T-helper 1 cell treated with Interleukin-12 subunit alpha and Interleukin-12 subunit beta and Interleukin-4 antibody, amounts not matched to agents 30 ng/mL and 1 ng/mL, for 36 hours (primary cell): ENCODE measurements at regions not wholly inside any gene's neighbourhood (a gene's known extent, or its start where the extent isn't known, plus 50 kb on each side); places are given as distances from the start of the nearest gene placed in this dataset.

Experiments used
- intact Hi-C: fragments of 100-400 bp; cut with micrococcal nuclease; formaldehyde crosslinking; loops from one replicate; pipeline ENCODE4 v1.15.1; 2024

DNA sequence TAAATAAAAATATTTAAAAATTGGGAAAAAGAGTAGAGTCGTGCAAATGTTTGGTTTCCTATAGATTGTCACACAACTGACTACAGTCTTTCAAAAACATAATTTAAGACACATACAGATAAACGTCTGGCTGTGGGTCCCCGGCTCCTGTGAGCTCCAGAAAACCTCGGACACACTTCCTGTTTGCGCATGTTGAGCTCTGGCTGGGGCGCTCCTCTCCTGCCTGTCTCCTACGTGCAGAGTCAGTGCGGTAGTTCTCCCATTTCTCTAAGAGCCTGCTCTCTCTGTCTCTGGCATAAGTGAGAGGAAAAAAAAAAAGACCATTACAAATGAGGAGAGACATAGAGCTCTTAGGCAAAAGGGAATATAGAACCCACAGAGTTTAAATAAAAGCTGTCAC is 128.2 kb upstream of the OBI1 start:
- intact Hi-C loops = no loop called here

DNA sequence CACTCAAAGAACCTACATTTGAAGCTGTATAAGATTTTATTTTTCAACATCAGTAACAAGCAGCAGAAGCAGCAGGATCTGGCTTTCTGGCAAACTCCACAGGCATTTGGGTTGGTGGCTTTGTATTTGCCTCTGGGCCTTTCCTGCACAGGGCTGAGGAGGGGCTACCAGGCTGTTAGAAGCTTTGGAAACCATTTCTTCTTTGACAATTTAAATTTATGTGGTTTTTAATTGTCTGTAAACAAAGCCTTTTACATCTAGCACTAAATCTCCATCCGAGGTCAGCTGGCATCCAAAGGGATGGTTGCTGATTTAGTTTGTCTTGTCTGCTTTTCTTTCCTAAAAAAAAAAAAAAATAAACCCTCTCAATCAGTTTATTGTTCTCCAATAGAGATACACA is 127.5 kb upstream of the OBI1 start:
- intact Hi-C loops = no loop called here

DNA sequence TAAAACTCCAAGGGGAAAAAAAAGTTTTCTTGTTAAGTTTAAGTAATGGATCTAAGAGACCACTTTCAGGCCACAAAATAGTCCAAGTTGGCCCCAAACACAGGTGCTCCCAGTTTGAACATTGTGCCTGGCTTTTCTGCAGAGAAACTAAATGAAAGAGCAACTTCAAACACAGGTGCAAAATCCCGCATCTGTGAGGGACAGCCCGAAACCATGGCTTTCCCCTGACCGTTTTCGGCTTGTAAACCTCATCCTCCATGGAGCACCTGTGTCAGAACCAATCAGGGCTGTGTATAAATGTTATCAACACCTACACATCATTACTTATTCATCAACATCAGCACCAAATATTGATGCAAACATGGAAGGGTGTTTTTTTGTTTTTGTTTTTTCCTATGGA is 126.8 kb upstream of the OBI1 start:
- intact Hi-C loops = no loop called here

DNA sequence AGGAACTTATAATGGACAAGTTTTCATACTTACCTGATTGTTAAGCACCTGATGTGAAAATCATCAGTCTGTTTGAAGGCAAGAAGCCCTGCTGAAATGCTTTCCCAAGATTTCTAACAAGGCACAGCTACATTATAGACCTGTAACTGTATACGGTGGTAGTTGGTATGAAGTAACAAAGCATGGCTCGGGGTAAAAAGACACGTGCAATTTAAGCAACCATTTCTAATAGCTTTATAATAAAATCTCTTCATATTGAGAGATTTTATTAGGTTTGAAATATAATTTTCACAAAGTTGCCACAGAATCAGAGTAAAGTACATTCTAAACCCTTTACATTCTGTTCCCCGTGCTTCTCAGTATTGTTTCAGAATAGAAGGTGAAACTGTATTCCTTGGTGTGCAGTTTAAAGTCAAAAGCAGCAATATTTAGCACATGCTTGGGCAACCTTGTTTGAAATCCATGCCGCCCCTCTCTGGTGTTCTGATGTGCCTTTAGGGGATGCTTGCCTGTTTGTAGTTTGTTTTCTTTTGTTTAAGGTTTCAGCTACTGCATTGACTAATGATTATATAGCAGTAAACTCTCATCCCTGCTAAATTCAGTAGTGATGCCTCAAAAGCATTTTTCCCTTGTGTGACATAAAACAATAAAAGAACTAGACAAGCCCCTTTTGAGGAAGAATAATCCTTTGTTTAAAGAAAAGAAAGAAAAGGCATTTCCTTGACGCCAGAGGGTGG is 125.2 kb upstream of the OBI1 start:
- intact Hi-C loops = no loop called here

DNA sequence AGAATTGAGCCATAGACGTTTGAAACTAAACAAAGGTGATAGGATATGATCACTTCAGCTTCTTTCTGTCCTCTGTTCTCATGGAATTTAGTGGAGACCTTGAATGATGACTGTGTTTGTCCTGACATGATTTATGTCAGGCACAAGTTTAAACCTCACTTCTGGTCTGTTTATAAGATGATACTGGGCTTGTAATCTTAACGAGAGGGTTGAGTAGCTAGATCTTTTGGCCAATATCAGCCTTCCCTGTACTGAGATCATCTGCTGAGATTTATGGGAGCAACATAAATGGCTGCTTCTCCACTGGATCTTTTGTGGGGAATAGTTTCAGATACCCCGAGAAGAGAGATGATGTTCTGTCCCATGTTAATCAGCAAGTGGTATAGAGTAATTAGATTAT is 121.8 kb upstream of the OBI1 start:
- intact Hi-C loops = no loop called here

DNA sequence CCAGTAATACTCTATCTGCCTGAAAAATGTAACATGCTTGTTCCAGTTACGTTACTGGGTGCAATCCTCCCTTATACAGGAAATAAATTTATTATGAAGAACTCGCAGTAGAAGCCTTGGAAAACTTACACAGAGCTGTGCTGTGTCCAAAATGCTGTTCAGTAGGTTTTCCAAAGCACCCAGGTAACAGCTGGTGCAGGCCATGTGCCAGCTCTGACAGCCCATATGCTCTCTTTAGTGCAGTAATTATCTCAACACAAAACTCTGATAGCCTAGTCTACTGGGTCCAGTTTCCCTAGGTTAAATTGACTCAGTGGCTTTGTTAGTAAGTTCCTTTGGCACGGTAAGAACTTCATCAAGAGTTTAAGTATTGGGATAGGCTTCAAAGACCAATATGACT is 120.7 kb upstream of the OBI1 start:
- intact Hi-C loops = no loop called here

DNA sequence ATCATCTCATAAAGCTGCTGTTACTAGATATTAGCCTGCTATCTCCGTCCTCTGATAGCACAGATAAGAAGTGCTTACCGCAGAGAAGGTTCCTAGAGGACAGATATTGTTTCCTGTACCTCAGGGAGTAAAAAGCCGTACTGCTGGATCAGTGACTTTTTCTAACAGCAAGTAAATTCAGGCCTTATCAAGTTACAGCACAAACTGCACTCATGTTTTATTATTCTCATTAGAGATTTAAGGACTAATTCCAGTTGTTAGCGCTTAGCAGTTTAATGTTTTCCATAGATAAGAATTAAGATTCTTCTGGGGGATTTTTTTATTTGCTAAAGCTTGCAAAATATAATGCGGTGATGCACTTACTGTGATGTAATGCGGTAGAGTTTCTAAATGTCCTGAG is 119.0 kb upstream of the OBI1 start:
- intact Hi-C loops = no loop called here

DNA sequence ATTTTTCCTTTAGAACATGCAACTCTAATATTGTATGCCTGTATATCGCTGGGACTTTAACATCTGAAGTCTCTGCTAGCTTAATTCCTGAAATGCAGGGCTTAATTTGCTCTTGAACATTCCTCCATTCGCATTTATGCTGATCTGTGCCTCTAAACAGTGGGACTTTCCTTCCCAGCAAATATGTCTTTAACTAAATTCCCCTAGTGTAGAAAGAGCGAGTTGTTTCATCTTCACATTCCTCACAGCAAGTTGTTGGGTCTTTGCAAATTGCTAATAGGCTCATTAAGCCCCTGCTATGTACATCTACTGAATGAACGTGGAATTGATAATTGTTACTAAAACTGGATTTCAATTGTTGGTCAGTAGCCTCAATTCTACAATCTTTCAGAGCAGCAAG is 118.4 kb upstream of the OBI1 start:
- intact Hi-C loops = no loop called here

DNA sequence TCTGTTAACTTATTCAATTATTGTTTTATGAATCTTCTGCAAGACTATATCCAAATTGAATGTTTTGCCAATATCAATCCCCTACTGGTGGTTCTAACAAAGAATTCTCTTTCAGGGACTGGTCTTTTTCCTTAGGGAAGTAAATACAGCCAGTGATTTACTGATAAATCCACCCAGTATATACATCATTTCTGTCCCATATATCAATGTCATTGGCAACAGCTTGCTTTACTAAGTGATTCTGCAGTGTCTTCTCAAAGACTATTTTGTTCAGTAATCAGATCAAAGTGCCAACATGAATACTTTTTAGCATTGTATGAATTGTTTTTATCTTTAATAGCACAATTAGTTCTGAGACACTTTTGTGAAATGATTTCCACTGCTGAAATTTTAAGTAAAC is 114.0 kb upstream of the OBI1 start:
- intact Hi-C loops = no loop called here

DNA sequence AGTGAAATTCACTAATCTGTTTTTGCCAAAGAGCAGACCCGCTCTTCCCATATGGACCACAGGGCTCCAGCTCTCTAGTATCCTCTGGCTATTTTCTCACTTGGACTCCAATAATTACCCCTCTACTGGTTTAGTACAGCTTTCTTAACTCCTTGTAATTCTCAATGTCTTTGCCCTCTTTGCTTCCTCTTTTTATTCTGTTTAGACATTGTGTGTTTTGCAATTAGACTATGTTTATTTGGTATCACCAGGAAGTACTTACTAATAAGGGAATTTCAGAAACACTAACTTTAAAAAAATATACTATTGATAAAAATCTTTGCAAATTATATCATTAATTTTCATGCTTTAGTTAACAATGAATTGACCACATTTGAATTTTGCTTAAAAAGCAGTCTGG is 111.6 kb upstream of the OBI1 start:
- intact Hi-C loops = no loop called here

DNA sequence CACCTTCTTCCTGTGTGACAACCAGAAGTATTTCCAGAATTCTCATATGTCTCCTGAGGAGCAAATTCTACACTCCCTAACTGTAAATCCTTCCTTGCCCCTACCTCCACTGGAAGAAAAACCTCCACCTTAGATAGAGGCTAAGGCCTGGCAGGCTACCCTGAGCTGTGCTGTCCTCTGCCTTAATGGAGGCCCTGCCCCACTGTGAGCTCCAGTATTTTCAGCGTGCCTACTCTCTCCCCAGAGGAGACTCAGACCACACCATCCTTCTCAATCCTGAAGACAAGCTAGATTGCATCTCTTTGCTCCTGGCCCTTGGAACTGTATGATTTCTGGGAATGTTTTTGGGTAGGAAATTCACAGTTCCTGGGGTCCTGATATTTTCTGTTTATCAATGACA is 110.0 kb upstream of the OBI1 start:
- intact Hi-C loops = no loop called here

DNA sequence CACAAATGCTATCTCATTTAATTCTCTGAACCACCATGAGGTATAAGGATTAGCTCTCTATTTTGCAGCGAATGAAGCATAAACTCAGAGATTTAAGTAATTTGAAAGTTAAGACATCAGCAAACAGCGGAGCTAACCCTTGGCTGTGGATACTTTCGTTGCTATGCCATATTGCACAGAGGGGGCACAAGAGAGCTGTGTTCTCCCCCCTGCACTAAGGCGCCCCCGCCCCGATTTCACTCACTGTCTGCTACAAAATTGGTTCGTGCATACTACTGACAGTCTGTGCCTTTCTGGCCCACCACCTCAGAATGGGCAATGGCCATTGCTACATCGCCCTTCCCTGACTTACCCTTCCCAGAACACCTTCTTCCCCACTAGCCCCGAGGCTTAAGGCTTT is 105.7 kb upstream of the OBI1 start:
- intact Hi-C loops = no loop called here

DNA sequence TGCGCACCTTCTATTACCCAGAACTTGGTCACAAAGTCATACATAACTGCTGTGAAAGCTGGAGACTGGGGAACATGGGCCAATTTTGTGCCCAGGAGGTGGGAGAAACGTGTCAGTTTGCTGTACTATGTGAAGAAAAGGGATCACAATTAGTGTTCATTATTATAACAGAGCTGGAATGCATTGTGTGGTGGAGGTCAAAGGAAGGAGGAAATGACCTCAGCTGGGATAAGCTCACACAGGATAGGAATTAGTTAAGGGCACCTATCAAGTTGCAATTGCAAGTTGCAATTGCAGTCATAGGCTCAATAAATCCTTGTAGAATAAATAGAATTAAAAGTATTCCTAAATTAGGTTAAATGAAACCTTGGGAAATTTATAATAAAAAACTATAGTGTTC is 103.9 kb upstream of the OBI1 start:
- intact Hi-C loops = no loop called here

DNA sequence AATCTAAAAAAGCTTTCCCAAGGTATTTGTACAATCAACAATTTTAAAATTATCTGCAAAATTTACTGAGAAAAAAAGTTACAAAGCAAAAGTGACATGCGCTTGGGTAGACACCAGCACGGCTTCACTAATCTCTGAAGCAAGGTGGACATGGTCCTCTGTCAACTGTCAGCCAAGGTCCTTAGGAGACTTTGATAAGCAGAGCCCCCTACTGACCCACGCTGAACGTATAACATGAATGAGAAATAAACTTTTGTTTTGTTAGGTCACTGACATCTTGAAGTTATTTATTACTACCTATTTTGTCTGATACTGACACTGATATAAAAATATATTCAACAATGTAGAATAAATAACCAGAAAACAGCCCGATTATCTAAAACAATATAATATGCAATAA is 100.7 kb upstream of the OBI1 start:
- intact Hi-C loops = no loop called here

DNA sequence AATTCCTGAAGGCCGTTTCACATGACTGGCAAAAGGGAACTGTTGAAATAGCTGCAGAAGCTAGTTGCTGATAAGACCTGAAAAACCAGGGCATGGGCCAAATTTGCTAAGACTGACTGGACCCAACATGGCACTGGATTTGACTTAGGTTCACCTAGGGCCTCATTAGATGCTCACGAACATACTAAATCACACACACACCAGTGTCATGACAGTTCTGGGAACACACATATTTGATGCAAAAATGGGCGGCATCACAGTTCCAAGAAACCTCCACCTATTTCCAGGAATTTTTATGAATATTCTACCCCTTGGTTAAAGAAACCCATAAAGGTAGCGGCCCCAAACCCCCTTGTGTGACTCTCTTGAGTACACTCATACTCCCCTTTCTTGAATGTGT is 99.6 kb upstream of the OBI1 start:
- intact Hi-C loops = no loop called here

DNA sequence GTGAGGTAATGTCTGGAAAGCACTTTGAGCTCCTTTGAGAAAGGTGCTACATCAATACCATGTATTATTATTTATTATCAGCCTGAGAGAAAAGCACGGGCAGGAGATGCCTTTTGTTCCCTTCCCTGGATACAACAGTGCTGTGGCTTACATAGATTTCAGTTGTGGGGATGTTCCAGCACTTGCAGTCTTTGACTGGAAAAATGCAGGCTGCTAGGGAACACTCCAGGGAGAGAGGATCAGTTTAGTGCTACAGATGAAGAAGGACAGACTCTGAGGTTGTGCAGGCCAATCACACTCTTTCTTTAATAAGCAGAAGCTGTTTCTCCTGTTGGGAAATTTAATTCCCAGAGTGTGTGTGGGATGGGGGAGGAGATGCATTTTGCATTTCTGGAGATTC is 94.5 kb upstream of the OBI1 start:
- intact Hi-C loops = no loop called here

DNA sequence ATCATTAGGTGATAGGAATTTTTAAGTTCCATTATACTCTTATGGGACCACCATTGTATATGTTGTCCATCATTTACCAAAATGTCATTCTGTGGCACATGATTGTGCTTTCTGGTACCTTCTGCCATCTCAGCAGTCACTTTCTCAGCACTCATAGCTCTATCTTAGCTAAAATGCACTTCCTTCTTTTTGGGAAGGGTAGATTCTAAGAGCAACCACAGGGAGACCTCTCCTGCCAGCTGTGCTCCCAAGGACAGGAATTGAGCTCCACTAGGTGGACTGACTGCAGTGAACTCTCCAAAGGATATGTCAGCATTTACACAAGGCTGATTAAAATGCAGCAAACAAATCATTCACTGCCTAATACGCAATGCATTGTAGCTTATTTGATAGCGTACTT is 91.8 kb upstream of the OBI1 start:
- intact Hi-C loops = no loop called here

DNA sequence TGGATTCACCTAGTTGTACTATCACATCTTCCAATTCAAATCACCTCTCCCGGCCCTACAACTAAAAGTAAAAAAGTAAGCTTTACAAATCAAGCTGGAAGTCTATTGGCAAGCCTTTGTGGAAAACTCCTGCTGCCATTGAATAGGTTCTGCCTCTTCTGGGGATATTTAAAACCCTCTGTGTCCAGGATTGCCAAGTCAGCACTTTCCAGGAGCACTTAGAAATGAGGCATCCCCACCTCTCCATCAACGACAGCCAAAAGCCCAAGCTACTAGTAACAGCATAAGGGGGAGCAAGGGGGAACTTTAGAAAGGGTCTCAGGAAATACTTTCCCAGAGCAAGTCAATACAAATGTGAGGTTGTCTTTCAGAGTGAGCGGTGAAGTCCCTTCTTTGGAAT is 85.0 kb upstream of the OBI1 start:
- intact Hi-C loops = no loop called here

DNA sequence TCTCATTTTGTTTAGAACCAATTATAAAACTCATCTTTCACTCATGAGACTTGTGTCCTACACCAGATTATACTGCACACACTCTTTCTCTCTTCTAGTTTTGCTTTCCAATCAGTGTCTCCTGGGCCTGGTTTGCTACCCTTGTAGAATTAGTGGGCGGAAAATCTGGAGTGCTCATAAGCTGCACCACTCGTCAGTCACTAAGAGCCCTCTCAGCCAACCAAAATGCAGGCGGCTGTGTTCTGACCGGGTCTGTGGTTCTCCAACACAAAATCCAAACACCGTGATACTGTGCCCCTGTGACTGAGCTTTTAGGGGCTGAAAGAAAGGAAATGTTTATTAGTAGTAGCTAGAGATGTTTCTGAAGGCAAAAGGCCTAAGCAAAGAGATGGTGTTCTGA is 83.7 kb upstream of the OBI1 start:
- intact Hi-C loops = no loop called here

DNA sequence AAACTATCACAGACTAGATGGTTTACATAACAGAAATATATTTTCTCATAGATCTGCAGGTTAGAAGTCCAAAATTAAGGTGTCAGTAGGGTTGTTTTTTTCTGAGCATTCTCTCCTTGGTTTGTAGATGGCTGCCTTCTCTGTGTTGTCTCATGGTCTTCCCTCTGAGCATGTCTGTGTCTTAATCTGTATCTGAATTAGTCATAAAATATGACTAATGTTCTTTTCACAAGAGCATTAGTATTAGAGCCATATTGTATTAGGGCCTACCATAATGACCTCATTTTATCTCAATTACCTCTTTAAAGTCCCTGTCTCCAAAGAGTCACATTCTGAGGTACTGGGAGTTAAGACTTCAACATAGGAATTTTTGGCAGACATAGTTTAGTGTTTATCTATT is 77.2 kb upstream of the OBI1 start:
- intact Hi-C loops = no loop called here

DNA sequence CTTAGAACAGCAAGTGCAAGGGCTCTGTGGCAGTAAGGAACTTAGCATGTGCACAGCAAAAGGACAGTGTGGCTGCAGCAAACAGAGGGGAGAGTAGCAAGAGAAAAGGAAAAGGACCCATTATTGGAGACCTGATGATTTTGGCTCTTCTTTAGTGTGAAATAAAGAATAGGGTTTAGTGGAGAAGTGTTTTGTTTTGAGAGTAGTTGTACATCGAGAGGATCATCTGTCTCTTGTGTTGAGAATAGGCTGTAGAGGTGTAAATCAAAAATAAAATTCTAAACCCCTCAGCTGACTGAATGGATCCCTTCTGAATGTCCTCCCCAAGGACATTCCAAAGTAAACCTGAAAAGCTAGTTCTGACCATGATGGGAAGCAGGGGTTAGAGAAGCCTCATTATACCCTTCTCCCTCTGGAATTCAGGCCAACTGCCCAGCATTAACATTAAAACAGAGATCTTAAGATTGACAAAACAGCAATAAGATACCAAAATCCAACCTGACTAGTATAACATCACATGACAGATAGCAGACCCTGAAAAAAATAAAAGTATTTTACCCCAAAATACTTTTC is 73.6 kb upstream of the OBI1 start:
- intact Hi-C loops = no loop called here

DNA sequence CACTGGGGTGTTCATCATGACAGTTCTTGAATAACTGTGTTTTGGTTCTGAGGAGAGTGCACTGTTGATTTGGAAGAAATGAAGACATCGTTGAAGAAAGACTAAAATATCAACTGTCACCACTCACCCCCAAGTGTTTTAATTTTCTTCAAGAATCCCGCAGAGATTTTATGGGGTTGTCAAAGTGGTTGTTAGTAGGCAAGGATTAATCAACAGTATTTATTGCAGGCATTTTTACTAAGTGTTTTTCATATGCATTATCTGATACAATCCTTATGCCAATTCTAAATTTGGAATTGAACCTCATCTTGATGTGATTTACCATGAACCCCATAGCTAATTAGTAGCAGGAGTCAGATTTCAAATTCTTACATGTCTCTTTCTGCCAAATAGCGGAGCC is 63.7 kb upstream of the OBI1 start:
- intact Hi-C loops = no loop called here

DNA sequence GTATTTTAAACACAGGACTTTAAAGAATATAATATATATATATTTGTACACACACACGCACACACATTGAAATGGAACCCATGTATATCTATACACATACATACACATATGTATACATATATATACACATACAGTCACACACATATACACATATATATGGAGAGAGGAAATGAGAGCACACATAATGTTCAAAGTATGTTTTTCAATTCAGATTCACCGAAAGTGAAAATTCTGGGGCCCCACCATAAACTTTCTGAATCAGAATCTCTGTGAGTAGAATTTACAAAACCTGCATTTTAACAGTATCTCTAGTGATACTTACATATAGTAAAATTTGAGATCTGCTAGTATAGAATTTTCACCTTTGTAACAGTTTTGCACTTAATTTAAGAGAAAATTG is 60.4 kb upstream of the OBI1 start:
- intact Hi-C loops = no loop called here

DNA sequence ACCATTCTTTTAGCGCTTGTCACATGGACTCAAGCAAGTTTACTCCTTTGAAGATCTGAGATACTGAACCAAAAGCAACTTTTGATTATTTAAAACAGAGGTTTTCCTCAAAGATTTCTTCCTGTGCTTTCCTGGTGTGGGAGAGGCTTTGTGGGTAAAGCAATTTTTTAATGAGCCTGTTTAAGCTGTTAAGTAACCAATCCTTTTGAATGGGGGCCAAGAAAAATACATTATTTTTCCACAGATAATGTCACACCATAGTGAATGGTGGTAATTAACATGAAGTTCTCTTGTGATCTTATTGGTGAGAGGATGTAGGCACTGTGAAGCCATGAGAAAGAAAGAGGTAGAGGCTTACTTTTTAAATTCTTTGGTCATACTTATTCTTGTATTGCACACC is 55.8 kb upstream of the OBI1 start:
- intact Hi-C loops = no loop called here
